HG02870 (cell line): ENCODE measurements at regions not wholly inside any gene's neighbourhood (a gene's known extent, or its start where the extent isn't known, plus 50 kb on each side); places are given as distances from the start of the nearest gene placed in this dataset.
"Not testable (repeated sequence)": the region's sequence is repeated elsewhere in the genome, so short reads cannot be mapped to it uniquely, and the experiment has no call there.

Experiments
- ATAC-seq: cut with Tn5 transposase; IDR thresholded peaks from one replicate; pipeline ENCODE4 v1.9.1; 2021; ENCODE audit warnings: mild to moderate bottlenecking, moderate library complexity; ENCODE audit not compliant: unreplicated experiment

- no peak for ATAC-seq
Measured at GRCh38 chr1:61581251-61581650, 143.7 kb downstream of the TM2D1 start.

GRCh38 chr1:61580417-61580816 is 144.5 kb downstream of the TM2D1 start:
- no peak for ATAC-seq

GRCh38 chr1:61579802-61580201 is 145.1 kb downstream of the TM2D1 start:
- no peak for ATAC-seq

- ATAC-seq = no peak
Measured at GRCh38 chr1:61572046-61572445, 152.9 kb downstream of the TM2D1 start.

- no peak for ATAC-seq
Measured at GRCh38 chr1:61570191-61570590, 154.8 kb downstream of the TM2D1 start.

- ATAC-seq = no peak
Measured at GRCh38 chr1:61569303-61569621, 155.7 kb downstream of the TM2D1 start.

- ATAC-seq = no peak
Measured at GRCh38 chr1:61568460-61569302, 156.3 kb downstream of the TM2D1 start.

- no peak for ATAC-seq
Measured at GRCh38 chr1:61566177-61566576, 158.8 kb downstream of the TM2D1 start.

- no peak for ATAC-seq
Measured at GRCh38 chr1:61563611-61564010, 161.3 kb downstream of the TM2D1 start.

GRCh38 chr1:61561666-61562065 is 163.3 kb downstream of the TM2D1 start:
- no peak for ATAC-seq

- ATAC-seq = no peak
Measured at GRCh38 chr1:61560385-61560784, 164.6 kb downstream of the TM2D1 start.

GRCh38 chr1:61556631-61557030 is 168.3 kb downstream of the TM2D1 start:
- no peak for ATAC-seq

GRCh38 chr1:61552630-61553305 is 172.2 kb downstream of the TM2D1 start:
- ATAC-seq = no peak

- ATAC-seq = not testable (repeated sequence)
Measured at GRCh38 chr1:61547302-61547701, 177.6 kb downstream of the TM2D1 start.

- ATAC-seq = not testable (repeated sequence)
Measured at GRCh38 chr1:61544870-61545269, 180.1 kb downstream of the TM2D1 start.

- ATAC-seq = not testable (repeated sequence)
Measured at GRCh38 chr1:61543498-61543897, 181.4 kb downstream of the TM2D1 start.

GRCh38 chr1:61539720-61540462 is 185.1 kb downstream of the TM2D1 start:
- no peak for ATAC-seq

- ATAC-seq = no peak
Measured at GRCh38 chr1:61538228-61538627, 186.7 kb downstream of the TM2D1 start.

- ATAC-seq = no peak
Measured at GRCh38 chr1:61536174-61537108, 188.5 kb downstream of the TM2D1 start.

GRCh38 chr1:61534847-61535246 is 190.1 kb downstream of the TM2D1 start:
- ATAC-seq = no peak

- no peak for ATAC-seq
Measured at GRCh38 chr1:61533546-61533945, 191.4 kb downstream of the TM2D1 start.
